ENCODE measurements at regions not wholly inside any gene's neighbourhood (a gene's known extent, or its start where the extent isn't known, plus 50 kb on each side); places are given as distances from the start of the nearest gene placed in this dataset.
"Not testable (repeated sequence)": the region's sequence is repeated elsewhere in the genome, so short reads cannot be mapped to it uniquely, and the experiment has no call there.

DNA sequence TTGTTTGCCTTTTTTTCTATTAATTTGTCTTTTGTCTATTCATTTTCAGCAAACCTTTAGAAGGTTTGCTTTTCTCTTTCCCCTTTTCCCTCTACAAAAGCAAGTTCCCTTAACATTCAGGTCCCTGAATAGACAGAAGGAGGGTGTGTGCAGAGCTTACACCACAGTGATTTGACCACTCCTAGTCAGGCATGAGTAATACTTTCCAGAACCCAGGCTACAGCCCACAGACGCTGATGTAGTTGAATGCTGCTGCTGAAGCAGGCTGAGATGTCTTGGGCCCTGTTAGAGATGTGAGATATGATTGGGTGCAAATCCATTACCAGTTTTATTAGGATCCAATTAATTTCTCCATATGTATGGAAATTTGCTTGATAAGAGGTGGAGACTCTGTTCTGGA is 1191.4 kb downstream of the RPIA start:
- H3K4me1 ChIP-seq; intact Hi-C loops (cut with DNase I); H3K4me3 ChIP-seq; H3K9me3 ChIP-seq; H3K27ac ChIP-seq; H3K36me3 ChIP-seq; H3K27me3 ChIP-seq; DNase-seq (ENCODE audit: extremely low spot score in 2 of 2): not testable (repeated sequence)

- H3K27me3 ChIP-seq; H3K36me3 ChIP-seq; intact Hi-C loops (cut with DNase I); H3K4me1 ChIP-seq; H3K9me3 ChIP-seq; H3K4me3 ChIP-seq; DNase-seq (ENCODE audit: extremely low spot score in 2 of 2); H3K27ac ChIP-seq: not testable (repeated sequence)
Measured at GRCh38 chr2:89883624-89884023, 1192.2 kb downstream of the RPIA start.

- DNase-seq (ENCODE audit: extremely low spot score in 2 of 2); H3K27ac ChIP-seq; H3K4me3 ChIP-seq; H3K27me3 ChIP-seq; H3K36me3 ChIP-seq; H3K4me1 ChIP-seq; H3K9me3 ChIP-seq; intact Hi-C loops (cut with DNase I): not testable (repeated sequence)
Measured at GRCh38 chr2:89885071-89885470, 1193.6 kb downstream of the RPIA start.

DNA sequence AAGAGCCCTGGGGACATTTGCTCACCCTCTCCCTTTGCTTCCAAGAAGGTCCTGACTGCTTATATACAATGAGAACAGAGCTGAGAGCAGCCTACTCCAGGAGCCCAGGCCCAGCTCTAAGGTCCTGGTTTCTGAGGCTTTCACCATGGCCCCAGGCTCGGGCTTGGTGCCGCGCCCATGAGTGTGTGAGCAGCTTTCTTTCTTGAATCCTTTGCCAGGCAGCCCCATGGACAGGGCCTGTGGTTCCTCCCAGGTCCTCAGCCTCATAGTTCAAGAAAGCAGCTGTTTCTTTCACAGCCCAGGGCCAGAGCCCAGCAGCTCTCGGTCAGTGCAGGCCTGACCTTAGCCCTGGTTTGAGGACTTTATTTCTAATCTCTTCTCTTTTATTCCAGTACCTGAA is 1197.2 kb downstream of the RPIA start:
- intact Hi-C loops (cut with DNase I); H3K27ac ChIP-seq; H3K9me3 ChIP-seq; H3K4me1 ChIP-seq; H3K36me3 ChIP-seq; DNase-seq (ENCODE audit: extremely low spot score in 2 of 2); H3K4me3 ChIP-seq; H3K27me3 ChIP-seq: not testable (repeated sequence)

DNA sequence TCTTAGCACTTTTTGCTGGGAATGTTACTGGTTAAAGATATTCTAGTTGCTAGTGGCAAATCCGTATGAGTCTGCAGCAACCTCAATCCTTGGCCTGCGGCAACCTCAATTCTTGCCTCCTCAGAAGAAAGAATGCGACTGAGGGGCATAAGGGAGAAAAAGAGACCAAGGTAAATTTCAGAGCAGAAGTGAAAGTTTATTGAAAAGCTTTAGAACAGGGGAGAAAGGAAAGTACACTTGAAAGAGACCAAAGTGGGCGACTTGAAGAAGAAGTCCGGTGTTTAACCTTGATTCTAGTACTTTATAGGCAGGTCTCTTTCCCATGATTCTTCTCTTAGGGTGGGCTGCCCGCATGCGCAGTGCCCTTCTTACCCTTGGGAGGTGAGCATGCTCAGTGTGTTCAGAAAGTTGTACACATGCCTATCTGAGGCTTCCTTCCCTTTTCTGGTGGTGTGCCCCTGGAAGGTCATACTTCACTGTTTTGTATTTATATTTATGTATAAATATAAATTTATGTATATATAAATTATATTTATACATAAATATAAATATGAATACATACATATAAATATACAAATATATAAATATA is 1198.8 kb downstream of the RPIA start:
- DNase-seq (ENCODE audit: extremely low spot score in 2 of 2); H3K27ac ChIP-seq; H3K9me3 ChIP-seq; H3K4me1 ChIP-seq; intact Hi-C loops (cut with DNase I); H3K27me3 ChIP-seq; H3K36me3 ChIP-seq; H3K4me3 ChIP-seq: not testable (repeated sequence)

DNA sequence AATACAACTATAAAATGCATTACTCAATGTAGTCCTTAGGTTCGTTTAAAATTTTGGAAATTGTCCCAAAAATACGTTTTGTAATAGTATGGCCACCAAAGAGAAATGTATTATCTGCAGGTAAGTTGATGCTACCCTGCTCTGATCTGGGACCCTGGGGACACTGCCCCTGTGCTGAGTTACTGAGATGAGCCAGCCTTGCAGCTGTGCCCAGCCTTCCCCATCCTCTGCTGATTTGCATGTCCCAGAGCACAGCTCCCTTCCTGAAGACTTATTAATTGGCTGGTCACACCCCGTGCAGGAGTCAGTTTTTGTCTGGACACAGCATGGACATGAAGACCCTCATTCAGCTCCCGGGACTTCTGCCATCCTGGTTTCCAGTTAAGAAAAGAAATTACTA is 1203.5 kb downstream of the RPIA start:
- intact Hi-C loops (cut with DNase I); H3K27ac ChIP-seq; DNase-seq (ENCODE audit: extremely low spot score in 2 of 2): not testable (repeated sequence)

DNA sequence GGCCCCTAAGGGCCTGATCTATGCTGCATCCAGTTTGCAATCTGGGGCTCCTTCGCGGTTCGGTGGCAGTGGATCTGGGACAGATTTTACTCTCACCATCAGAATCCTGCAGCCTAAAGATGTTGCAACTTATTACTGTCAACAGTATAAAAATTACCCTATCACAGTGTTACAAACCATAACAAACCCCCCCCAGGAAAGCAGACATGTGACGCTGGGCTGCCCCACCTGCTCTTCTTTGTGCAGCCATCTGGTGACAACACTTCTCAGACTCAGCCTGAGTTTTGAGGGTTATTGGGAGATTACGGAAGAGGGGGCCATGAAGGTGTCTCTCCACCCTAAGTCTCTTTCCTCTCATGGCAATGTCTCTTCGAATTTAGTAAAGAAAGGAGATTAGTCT is 1204.2 kb downstream of the RPIA start:
- DNase-seq (ENCODE audit: extremely low spot score in 2 of 2); H3K4me3 ChIP-seq; H3K9me3 ChIP-seq; H3K4me1 ChIP-seq; H3K36me3 ChIP-seq; H3K27ac ChIP-seq; H3K27me3 ChIP-seq; intact Hi-C loops (cut with DNase I): not testable (repeated sequence)

More for the DNA sequence above, 1203.5 kb downstream of the RPIA start:
- H3K4me1 ChIP-seq, H3K27me3 ChIP-seq, H3K4me3 ChIP-seq, H3K9me3 ChIP-seq, H3K36me3 ChIP-seq: not testable (repeated sequence)

GRCh38 chr2:89927018-89927417 is 1235.5 kb downstream of the RPIA start:
- intact Hi-C loops (cut with DNase I); DNase-seq (ENCODE audit: extremely low spot score in 2 of 2): not testable (repeated sequence)

DNA sequence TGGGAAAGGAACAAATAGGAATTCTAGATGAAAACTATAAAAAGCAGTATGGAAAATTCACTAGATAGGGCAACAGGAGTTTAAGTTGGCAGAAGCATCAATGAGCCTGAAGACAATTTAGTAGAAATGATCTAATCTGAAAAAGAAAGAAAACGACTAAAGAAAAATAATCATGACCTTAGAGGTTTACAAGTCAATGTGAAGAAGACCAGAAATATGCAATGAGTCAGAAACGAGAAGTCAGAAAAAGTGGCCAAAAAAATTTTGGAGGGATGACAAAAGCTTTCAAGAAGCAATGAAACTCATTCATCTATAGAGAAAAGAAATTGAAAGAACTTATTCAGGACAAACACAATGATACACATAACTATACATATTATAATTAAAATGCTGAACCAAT is 1244.0 kb downstream of the RPIA start:
- intact Hi-C loops (cut with DNase I); H3K36me3 ChIP-seq; H3K4me3 ChIP-seq; DNase-seq (ENCODE audit: extremely low spot score in 2 of 2); H3K27me3 ChIP-seq; H3K4me1 ChIP-seq; H3K27ac ChIP-seq; H3K9me3 ChIP-seq: not testable (repeated sequence)

More at GRCh38 chr2:89927018-89927417, 1235.5 kb downstream of the RPIA start:
- H3K27me3 ChIP-seq, H3K4me3 ChIP-seq, H3K27ac ChIP-seq, H3K36me3 ChIP-seq, H3K9me3 ChIP-seq, H3K4me1 ChIP-seq: not testable (repeated sequence)

DNA sequence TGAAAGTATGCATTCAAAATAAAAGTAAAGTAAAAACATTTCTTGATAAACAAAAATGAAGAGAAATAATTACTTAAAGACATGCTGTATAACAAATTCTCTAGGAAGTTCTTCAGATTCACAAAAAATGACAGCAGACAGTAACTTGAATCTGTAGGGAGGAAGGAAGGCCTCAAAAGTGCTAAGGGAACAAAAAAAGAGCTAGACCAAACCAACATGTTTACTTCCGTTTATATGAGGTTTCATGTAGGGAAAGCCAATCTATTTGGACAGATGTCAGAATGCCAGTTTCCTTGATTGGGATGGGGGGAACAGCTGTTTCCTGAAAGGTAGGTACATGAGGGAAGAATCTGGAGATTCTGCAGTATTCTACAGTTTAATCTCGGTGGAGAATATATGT is 1244.5 kb downstream of the RPIA start:
- H3K27me3 ChIP-seq; intact Hi-C loops (cut with DNase I); H3K36me3 ChIP-seq; H3K4me3 ChIP-seq; H3K27ac ChIP-seq; H3K9me3 ChIP-seq; H3K4me1 ChIP-seq; DNase-seq (ENCODE audit: extremely low spot score in 2 of 2): not testable (repeated sequence)

DNA sequence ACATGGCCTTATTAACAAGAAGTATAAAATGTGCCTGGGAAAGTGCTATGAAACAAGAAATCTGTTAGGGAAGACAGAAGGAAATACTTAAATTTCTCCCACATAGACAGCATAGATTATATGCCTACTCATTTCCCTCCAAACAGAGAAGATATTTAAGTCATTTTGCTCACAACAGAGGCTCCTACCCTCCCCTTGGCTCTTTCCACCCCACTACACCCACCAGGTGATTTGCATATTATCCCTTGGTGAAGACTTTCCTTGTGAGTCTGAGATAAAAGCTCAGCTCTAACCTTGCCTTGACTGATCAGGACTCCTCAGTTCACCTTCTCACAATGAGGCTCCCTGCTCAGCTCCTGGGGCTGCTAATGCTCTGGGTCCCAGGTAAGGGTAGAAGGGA is 1245.1 kb downstream of the RPIA start:
- H3K27ac ChIP-seq; H3K27me3 ChIP-seq; H3K4me3 ChIP-seq; DNase-seq (ENCODE audit: extremely low spot score in 2 of 2); intact Hi-C loops (cut with DNase I); H3K36me3 ChIP-seq; H3K4me1 ChIP-seq; H3K9me3 ChIP-seq: not testable (repeated sequence)

DNA sequence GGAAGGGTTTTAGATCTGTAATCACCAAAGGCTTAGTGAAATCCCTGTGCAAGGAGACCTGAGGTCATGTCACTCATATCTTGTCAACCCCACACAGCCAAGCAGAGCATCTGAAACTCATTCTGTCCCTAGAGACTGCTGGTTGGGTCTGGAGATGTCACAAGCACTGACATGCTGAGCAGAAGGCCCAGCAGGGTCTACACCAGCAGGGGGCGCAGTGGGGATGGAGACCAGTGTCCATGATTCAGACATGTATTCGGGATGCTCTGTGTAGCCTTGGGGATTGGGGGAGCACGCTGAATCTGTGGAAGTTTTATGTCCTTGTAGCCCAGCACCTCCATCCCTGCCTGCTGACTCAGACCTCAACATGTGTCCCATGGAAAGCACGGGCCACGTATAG is 1247.3 kb downstream of the RPIA start:
- DNase-seq (ENCODE audit: extremely low spot score in 2 of 2); H3K27ac ChIP-seq; H3K27me3 ChIP-seq; H3K36me3 ChIP-seq; intact Hi-C loops (cut with DNase I); H3K4me3 ChIP-seq; H3K4me1 ChIP-seq; H3K9me3 ChIP-seq: not testable (repeated sequence)

DNA sequence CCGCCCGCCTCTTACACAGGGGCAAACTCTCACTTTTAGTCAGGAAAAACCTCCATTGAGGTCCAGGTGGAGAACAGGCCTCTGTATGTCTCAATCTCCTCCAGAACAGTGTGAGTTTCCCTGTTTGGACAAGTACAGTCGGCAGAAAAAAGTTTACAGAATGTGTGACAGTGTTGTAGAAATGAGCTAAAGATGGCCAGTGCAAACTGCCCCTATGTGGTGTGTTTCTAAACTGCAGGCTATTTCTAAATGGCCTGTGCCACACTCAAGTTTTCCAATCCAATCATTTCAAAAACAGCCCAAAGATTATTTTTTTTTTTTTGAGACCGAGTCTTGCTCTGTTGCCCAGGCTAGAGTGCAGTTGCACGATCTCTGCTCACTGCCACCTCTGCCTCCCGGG is 1252.8 kb downstream of the RPIA start:
- H3K4me3 ChIP-seq; H3K27me3 ChIP-seq; H3K4me1 ChIP-seq; H3K9me3 ChIP-seq; DNase-seq (ENCODE audit: extremely low spot score in 2 of 2); H3K27ac ChIP-seq; intact Hi-C loops (cut with DNase I); H3K36me3 ChIP-seq: not testable (repeated sequence)

DNA sequence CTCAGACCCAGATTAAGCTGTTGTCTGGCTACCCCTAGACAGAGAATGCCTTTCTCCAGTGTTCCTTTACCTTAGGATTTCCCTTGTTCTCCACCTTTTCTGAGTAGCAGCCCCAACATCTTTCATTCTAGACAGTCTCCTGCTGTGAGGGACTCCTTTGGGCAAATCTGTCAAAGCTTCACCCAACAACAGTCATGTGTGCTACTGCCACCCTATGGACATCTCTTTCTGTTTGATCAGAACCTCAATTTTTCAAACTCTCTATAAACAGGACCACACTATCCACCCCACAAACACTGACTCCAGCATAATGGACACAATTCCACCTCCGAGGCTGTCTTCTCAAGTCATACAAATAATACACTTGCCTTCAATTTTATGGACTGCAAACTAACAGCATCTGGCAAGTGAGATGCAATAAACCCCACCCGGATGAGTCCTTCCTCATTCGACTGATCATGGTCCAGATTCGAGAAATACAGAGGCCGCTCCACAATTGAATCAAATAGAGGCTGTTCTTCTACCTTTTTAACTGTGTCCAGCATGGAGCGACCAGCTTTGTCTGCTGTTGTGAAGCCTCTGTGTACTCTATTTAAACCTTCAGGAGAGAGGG is 1253.6 kb downstream of the RPIA start:
- H3K36me3 ChIP-seq; H3K4me3 ChIP-seq; H3K4me1 ChIP-seq; H3K27ac ChIP-seq; H3K27me3 ChIP-seq; DNase-seq (ENCODE audit: extremely low spot score in 2 of 2); H3K9me3 ChIP-seq; intact Hi-C loops (cut with DNase I): not testable (repeated sequence)

All from vagina (tissue), 2 donors.